OCI-LY3 (cell line): ENCODE measurements at regions not wholly inside any gene's neighbourhood (a gene's known extent, or its start where the extent isn't known, plus 50 kb on each side); places are given as distances from the start of the nearest gene placed in this dataset.

Source experiments
- H2AFZ ChIP-seq: fragments of 200-600, 300-600 bp; shearing (Covaris generic); 2 replicates; pipeline ENCODE4 v1.6.0; 2014; ENCODE audit warnings: antibody characterized with exemption, low read depth, low read length
- H3K27ac ChIP-seq: fragments of 200-600, 300-600 bp; sonication (generic); 2 replicates; pipeline ENCODE4 v1.5.1; 2014; ENCODE audit warnings: mild to moderate bottlenecking, low read length, moderate library complexity, mixed read lengths
- H3K27me3 ChIP-seq: fragments of 200-600, 300-600 bp; sonication (generic); 2 replicates; pipeline ENCODE4 v1.6.1; 2014; ENCODE audit warnings: low read depth, low read length, mixed read lengths
- H3K36me3 ChIP-seq: fragments of 200-600, 300-600 bp; sonication (generic); replicated peaks from 2 replicates; pipeline ENCODE3; 2014; ENCODE audit warnings: low read depth, low read length, mixed read lengths
- H3K4me1 ChIP-seq: fragments of 300-600, 200-600 bp; sonication (generic); 2 replicates; pipeline ENCODE4 v1.6.1; 2014; ENCODE audit warnings: low read length, mixed read lengths
- H3K4me2 ChIP-seq: fragments of 200-600, 300-600 bp; sonication (generic); 2 replicates; pipeline ENCODE4 v1.6.1; 2014; ENCODE audit warnings: low read length, mixed read lengths
- H3K4me3 ChIP-seq: fragments of 300-600, 200-600 bp; sonication (generic); 2 replicates; pipeline ENCODE4 v1.5.1; 2014; ENCODE audit warnings: antibody characterized with exemption, mild to moderate bottlenecking, low read length, moderate library complexity
- H3K79me2 ChIP-seq: fragments of 300-600, 200-600 bp; shearing (Covaris generic); 2 replicates; pipeline ENCODE4 v1.6.1; 2014; ENCODE audit warnings: mild to moderate bottlenecking, low read length, mixed read lengths
- H3K9ac ChIP-seq: fragments of 300-600, 200-600 bp; shearing (Covaris generic); 2 replicates; pipeline ENCODE4 v1.6.0; 2014; ENCODE audit warnings: mild to moderate bottlenecking, low read length, moderate library complexity
- H3K9me3 ChIP-seq: fragments of 200-600, 300-600 bp; shearing (Covaris generic); 2 replicates; pipeline ENCODE4 v1.6.1; 2014; ENCODE audit warnings: low read length, mixed read lengths; ENCODE audit not compliant: insufficient read depth
- H4K20me1 ChIP-seq: fragments of 200-600, 300-600 bp; sonication (generic); 2 replicates; pipeline ENCODE4 v1.6.1; 2016; ENCODE audit warnings: low read length, mixed read lengths; ENCODE audit not compliant: insufficient read depth
- EZH2phosphoT487 ChIP-seq: fragments of 200-600 bp; shearing (Covaris generic); IDR thresholded peaks from 2 replicates; pipeline ENCODE4 v1.6.1; 2018; ENCODE audit warnings: antibody characterized with exemption, mixed run types, low read depth
- TF ChIP-seq, protein P1 (sequence below): fragments of 200-600, 300-600 bp; sonication (generic); IDR thresholded peaks from 2 replicates; pipeline ENCODE4 v1.5.1; 2014; ENCODE audit warnings: antibody characterized with exemption, low read length, low read depth

DNA sequence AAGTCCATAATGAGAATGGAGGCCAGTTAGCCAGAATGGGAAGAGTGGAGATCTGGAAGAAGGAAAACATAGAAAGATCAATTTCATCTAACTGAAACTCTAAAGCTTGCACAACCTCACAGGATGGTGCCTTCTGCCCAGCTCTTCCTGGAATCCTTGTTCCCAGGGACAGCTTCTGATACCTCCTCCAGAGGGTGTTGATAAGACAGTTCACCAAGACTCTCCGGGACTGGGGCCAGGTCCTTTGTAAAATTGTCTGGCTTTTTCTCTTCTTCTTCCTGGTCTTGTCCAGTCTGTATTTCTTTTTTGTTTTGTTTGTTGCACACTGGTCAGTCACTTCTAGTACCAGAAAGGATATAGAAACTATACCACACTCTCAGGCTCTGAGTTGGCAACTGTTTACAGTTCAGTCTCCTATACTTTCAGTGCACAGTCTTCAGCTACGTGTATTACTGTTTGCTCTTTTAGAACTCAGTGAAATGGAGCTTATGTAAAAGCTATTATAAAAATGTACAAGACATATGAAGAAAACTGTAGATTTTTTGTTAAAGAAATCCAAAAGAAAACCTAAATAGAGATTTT lies 142.8 kb upstream of the RPL34 start:
- Histone ChIP-seq H3K27ac (no peak overlapping the region), H2AFZ (no peak overlapping the region), H3K36me3 (no peaks in the 10 kb centered on the region), H3K9ac (no peak overlapping the region), H3K4me3 (no peak overlapping the region), H3K79me2 (no peaks in the 10 kb centered on the region), H4K20me1 (no peaks in the 10 kb centered on the region), H3K4me1 (0 out of 2 replicates have a peak, but pooled peaks cover 2% of the 10 kb centered on the region), H3K4me2 (no peak overlapping the region), H3K9me3 (no peaks in the 10 kb centered on the region), H3K27me3 (no peaks in the 10 kb centered on the region)
- no peak for TF ChIP-seq EZH2phosphoT487
- TF ChIP-seq, protein P1, sequence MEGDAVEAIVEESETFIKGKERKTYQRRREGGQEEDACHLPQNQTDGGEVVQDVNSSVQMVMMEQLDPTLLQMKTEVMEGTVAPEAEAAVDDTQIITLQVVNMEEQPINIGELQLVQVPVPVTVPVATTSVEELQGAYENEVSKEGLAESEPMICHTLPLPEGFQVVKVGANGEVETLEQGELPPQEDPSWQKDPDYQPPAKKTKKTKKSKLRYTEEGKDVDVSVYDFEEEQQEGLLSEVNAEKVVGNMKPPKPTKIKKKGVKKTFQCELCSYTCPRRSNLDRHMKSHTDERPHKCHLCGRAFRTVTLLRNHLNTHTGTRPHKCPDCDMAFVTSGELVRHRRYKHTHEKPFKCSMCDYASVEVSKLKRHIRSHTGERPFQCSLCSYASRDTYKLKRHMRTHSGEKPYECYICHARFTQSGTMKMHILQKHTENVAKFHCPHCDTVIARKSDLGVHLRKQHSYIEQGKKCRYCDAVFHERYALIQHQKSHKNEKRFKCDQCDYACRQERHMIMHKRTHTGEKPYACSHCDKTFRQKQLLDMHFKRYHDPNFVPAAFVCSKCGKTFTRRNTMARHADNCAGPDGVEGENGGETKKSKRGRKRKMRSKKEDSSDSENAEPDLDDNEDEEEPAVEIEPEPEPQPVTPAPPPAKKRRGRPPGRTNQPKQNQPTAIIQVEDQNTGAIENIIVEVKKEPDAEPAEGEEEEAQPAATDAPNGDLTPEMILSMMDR, result no peak

DNA sequence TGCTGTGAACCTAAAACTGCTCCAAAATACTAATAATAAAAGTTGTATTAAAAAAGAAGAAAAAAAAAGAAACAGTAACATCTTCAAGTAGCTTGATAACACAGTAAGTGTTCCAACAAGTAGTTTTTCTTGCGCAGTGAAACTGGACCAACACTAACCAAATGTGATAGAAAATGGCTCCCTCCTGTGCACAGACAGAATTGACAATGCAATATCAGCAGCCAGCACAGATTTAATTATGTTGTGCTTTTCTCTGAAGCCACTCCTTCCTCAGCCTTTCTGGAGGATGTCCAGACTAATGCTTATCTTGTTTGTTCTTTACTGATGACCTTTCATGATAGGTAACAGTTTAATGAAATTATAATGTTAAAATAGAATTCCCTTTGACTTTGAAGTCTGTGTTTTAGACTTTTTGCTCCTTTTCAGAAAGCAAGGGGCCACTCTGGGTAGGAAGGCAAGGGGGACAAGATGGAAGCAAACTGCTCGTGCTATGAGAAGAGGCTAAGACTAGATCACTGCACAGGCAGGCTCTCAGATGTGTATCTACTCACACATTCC lies 147.1 kb upstream of the RPL34 start:
- no peaks in the 10 kb centered on the region for H3K9me3 ChIP-seq
- H3K4me1 ChIP-seq, result 0 out of 2 replicates have a peak, but pooled peaks cover 2% of the 10 kb centered on the region
- H3K9ac ChIP-seq, result no peak overlapping the region
- no peak overlapping the region for H3K4me2 ChIP-seq
- no peaks in the 10 kb centered on the region for H3K27me3 ChIP-seq
- no peak overlapping the region for H2AFZ ChIP-seq
- no peaks in the 10 kb centered on the region for H3K79me2 ChIP-seq
- TF ChIP-seq, protein P1, result peak; percentile 43
- no peak for TF ChIP-seq EZH2phosphoT487
- H3K4me3 ChIP-seq, result no peak overlapping the region
- no peaks in the 10 kb centered on the region for H4K20me1 ChIP-seq
- H3K36me3 ChIP-seq, result no peaks in the 10 kb centered on the region
- H3K27ac ChIP-seq, result no peak overlapping the region

DNA sequence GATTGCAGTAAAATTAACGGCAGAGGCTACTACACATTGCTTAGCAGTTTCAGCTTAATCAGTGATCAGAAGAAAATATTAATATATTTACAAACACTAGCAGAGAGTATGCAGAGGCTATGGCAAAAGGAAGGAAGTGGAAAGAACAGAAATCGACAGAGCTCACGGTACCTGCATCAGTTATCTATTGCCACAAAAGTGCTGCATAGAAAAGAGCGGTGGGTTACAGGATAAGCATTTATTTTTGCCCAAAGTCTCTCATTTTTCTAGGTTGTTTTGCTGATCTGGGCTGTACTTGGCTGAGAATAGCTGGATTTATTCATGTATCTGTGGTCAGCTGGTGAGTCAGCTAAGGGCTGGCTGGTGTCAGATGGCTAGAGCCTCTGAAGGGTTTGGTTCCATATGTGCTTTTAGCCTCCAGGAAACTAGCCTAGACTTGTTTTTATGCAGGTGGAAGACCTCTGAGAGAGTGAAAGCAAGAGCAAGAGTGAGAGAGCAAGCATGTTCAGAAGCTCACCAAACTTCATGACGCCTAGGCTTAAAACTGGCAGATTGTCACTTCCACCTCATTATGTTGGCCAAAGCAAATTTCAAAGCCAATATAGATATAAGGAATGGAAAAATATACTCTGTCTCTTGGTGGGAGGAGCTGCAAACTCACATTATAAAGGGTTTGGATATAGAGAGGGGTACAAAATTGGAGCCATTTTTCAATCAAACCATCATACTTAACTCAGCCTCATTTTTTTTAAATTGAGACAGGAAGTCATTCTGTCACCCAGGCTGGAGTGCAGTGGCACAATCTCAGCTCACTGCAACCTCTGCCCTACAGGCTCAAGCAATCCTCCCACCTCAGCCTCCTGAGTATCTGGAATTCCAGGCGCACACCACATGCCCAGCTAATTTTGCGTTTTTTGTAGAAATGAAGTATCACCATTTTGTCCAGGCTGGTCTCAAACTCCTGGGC lies 153.2 kb upstream of the RPL34 start:
- no peak overlapping the region for H3K4me3 ChIP-seq
- TF ChIP-seq EZH2phosphoT487, result no peak
- TF ChIP-seq, protein P1, result no peak
- H4K20me1 ChIP-seq, result no peaks in the 10 kb centered on the region
- no peaks in the 10 kb centered on the region for H3K79me2 ChIP-seq
- no peaks in the 10 kb centered on the region for H3K27me3 ChIP-seq
- no peaks in the 10 kb centered on the region for H3K36me3 ChIP-seq
- H3K9me3 ChIP-seq, result no peaks in the 10 kb centered on the region
- no peak overlapping the region for H3K4me2 ChIP-seq
- H3K4me1 ChIP-seq, result no peaks in the 10 kb centered on the region
- H3K27ac ChIP-seq, result no peak overlapping the region
- H3K9ac ChIP-seq, result no peak overlapping the region
- no peak overlapping the region for H2AFZ ChIP-seq
